ENCODE measurements at regions not wholly inside any gene's neighbourhood (a gene's known extent, or its start where the extent isn't known, plus 50 kb on each side); places are given as distances from the start of the nearest gene placed in this dataset.

DNA sequence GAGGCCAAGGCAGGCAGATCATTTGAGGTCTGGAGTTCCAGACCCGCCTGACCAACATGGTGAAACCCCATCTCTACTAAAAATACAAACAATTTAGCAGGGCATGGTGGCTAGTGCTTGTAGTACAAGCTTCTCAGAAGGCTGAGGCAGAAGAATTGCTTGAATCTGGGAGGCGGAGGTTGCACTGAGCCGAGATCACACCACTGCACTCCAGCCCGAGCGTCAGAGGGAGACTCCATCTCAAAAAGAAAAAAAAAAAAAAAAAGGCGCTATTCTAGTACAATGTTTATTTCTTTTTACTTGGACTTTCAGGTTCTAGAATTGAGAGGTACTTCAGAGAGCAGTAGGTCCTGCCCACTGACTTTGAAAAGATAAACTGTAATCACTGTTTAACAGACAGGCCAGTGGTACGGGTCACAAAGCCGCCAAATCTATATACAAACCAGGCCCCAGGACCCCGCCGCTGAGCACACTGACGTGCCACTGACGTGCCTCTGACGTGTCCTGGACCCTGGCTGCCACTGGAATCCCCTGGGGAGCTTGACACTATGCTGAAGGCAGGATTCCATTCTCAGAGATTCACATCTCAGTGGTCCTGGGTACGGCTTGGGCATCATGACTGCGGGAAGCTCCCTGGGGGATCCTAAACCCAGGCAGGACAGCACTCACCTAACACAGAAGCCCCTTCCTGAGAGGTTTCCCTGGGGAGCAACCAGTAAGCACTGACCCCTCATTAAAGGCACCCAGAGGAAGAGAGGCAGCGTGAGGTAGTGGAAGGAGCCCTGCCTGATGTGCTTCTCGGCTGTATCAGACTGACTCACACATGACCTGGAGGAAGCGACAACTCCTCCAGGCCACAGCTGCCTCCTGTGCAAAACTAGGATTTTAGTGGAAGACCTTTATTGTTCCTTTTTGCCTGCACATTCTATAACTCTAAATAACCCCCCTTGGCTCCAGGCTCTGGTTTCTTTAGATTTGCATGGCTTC lies 197.8 kb upstream of the MEIS1 start:
- TF ChIP-seq, protein P1, sequence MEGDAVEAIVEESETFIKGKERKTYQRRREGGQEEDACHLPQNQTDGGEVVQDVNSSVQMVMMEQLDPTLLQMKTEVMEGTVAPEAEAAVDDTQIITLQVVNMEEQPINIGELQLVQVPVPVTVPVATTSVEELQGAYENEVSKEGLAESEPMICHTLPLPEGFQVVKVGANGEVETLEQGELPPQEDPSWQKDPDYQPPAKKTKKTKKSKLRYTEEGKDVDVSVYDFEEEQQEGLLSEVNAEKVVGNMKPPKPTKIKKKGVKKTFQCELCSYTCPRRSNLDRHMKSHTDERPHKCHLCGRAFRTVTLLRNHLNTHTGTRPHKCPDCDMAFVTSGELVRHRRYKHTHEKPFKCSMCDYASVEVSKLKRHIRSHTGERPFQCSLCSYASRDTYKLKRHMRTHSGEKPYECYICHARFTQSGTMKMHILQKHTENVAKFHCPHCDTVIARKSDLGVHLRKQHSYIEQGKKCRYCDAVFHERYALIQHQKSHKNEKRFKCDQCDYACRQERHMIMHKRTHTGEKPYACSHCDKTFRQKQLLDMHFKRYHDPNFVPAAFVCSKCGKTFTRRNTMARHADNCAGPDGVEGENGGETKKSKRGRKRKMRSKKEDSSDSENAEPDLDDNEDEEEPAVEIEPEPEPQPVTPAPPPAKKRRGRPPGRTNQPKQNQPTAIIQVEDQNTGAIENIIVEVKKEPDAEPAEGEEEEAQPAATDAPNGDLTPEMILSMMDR (IDR thresholded peaks at IDR 0.05; ENCODE audit: borderline replicate concordance, insufficient read depth, low read depth, low read length), result no peak
- no peak overlapping the region for H3K4me3 ChIP-seq (ENCODE audit: low read depth, low read length)

DNA sequence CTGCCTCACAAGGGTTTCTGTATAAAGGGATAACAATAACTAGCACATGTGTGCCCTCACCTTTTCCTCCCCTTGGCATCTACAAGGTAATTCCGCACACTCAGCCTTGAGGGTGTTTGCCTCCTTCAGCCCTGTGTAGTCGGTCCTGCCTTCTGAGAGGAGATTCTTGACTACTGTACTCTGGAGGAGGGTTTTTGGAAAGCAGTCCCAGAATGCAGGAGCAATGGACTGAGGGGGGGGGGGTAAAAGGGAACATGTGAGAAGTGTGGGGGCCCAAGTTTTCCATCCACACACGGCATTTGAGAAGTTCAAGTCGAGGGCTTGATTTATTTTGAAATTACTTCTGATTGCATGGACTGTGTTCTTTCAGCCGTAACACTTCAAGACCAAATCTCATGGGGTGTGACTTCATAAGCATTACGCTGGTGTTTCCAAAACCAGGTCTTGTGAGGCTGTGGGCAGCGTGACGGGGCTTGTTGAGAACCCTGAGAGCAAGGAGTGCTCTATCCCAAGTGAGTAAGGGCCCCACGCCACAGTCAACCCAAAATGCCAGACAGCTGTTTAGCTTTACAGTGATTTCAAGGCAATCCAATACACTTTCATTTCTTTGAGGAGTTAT lies 198.7 kb upstream of the MEIS1 start:
- no peak overlapping the region for H3K4me3 ChIP-seq (ENCODE audit: low read depth, low read length)
- TF ChIP-seq, protein P1 (IDR thresholded peaks at IDR 0.05; ENCODE audit: borderline replicate concordance, insufficient read depth, low read depth, low read length), result no peak

DNA sequence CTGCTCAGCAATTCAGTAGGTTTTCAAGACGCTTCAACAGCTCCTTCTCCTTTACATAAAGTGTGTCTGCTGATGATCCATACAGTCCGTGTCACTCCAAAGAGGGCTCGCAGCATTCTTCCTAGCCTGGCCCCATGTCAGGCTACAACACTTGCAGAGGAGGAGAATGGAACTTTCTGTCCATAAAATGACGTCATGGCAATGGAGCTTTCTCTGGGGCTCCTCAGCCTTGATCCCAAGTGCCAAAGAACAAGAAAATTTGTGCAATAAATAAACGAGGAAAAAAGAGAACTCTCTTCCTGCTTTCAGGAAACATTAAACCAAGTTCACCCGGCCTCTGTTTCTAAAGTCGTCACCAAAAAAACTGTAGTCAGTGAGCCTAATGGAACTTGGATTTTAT lies 199.5 kb upstream of the MEIS1 start:
- TF ChIP-seq, protein P1 (IDR thresholded peaks at IDR 0.05; ENCODE audit: borderline replicate concordance, insufficient read depth, low read depth, low read length), result no peak
- H3K4me3 ChIP-seq (ENCODE audit: low read depth, low read length), result no peak overlapping the region

DNA sequence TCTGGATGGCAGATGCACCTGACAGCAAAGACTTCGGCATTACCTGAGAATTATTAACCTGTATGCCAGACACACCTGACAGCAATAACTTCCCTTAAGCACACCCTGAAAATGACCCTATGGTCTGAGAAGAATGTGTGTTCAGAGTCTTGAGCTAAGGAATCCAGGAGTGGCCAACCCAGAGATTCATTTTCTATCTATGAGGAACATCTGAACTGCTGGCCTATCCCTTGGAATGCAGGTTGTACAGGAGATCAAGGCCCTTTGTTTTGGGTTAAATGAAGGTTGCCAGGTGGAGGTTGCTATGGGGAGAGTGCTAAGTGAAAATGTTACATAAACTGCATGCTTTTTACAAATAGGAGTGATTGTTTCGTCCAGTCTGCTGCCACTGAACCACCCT lies 200.9 kb upstream of the MEIS1 start:
- TF ChIP-seq, protein P1 (IDR thresholded peaks at IDR 0.05; ENCODE audit: borderline replicate concordance, insufficient read depth, low read depth, low read length), result no peak
- H3K4me3 ChIP-seq (ENCODE audit: low read depth, low read length), result no peak overlapping the region

- no peak overlapping the region for H3K4me3 ChIP-seq (ENCODE audit: low read depth, low read length)
- TF ChIP-seq, protein P1 (IDR thresholded peaks at IDR 0.05; ENCODE audit: borderline replicate concordance, insufficient read depth, low read depth, low read length), result no peak
Observed at GRCh38 chr2:66228128-66228547, 206.8 kb upstream of the MEIS1 start.

- no peak overlapping the region for H3K4me3 ChIP-seq (ENCODE audit: low read depth, low read length)
- TF ChIP-seq, protein P1 (IDR thresholded peaks at IDR 0.05; ENCODE audit: borderline replicate concordance, insufficient read depth, low read depth, low read length), result no peak
Observed at GRCh38 chr2:66217039-66217585, 217.8 kb upstream of the MEIS1 start.
